Testis (tissue), 2 donors: ENCODE measurements at regions not wholly inside any gene's neighbourhood (a gene's known extent, or its start where the extent isn't known, plus 50 kb on each side); places are given as distances from the start of the nearest gene placed in this dataset.

Experiments used
- POLR2A ChIP-seq: fragments of 450-650 bp; IDR thresholded peaks from one replicate; pipeline ENCODE4 v1.6.1; 2017; ENCODE audit warnings: antibody characterized with exemption, mild to moderate bottlenecking, moderate library complexity
- TF ChIP-seq, protein P1 (sequence below), 3 experiments: fragments of 450-650 bp in 2 of 3; fragments of 200-600 bp in 1 of 3; sonication (generic) in 1 of 3; IDR thresholded peaks; one replicate each; pipeline ENCODE4 v1.5.1; 2016 to 2019; ENCODE audit warnings: antibody characterized with exemption in 3 of 3, mild to moderate bottlenecking in 2 of 3, moderate library complexity in 1 of 3

DNA sequence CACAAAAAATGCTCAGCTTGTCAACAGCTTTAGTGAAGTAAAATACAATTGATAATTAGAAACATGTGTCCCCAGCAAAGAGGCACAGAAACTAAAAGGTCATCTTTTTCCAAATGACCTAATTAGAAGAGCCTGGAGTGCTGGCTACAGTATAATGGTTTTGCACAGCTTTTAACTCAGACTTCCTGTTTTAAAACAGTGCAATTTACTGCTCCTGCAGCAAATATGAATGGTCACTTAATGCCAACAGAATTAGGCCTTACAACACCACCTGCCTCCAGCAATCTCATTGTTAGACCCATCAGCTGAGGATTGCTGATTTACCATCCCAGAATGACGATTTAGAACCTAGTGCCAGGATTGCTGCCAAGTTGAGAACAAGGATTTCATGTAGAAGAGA lies 239.3 kb downstream of the CETN3 start:
- TF ChIP-seq, protein P1, sequence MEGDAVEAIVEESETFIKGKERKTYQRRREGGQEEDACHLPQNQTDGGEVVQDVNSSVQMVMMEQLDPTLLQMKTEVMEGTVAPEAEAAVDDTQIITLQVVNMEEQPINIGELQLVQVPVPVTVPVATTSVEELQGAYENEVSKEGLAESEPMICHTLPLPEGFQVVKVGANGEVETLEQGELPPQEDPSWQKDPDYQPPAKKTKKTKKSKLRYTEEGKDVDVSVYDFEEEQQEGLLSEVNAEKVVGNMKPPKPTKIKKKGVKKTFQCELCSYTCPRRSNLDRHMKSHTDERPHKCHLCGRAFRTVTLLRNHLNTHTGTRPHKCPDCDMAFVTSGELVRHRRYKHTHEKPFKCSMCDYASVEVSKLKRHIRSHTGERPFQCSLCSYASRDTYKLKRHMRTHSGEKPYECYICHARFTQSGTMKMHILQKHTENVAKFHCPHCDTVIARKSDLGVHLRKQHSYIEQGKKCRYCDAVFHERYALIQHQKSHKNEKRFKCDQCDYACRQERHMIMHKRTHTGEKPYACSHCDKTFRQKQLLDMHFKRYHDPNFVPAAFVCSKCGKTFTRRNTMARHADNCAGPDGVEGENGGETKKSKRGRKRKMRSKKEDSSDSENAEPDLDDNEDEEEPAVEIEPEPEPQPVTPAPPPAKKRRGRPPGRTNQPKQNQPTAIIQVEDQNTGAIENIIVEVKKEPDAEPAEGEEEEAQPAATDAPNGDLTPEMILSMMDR (IDR thresholded peaks at IDR 0.05): no peak
- no peak for TF ChIP-seq POLR2A
